ENCODE measurements at regions not wholly inside any gene's neighbourhood (a gene's known extent, or its start where the extent isn't known, plus 50 kb on each side); places are given as distances from the start of the nearest gene placed in this dataset.

- CTCF ChIA-PET = no interaction called here
- Histone ChIP-seq H3K4me1 (ENCODE audit: insufficient read depth, low read length) (no peaks in the 10 kb centered on the region), H3K36me3 (ENCODE audit: insufficient read depth, low read length) (no peaks in the 10 kb centered on the region), H3K27ac (ENCODE audit: low read depth in 1 of 2, low read length in 2 of 2) (no peak overlapping the region), H3K9me3 (ENCODE audit: control insufficient read depth in 1 of 2, insufficient read depth in 1 of 2, low read length in 2 of 2) (peaks cover 0 to 6% of the 10 kb centered on the region in 2 experiments), H3K27me3 (ENCODE audit: control insufficient read depth in 1 of 2, insufficient read depth in 2 of 2, low read length in 2 of 2) (peaks cover 0 to 2% of the 10 kb centered on the region in 2 experiments), H3K4me3 (ENCODE audit: low read length) (no peak overlapping the region)
- DNase-seq (no peak), ATAC-seq (ENCODE audit: poor library complexity) (no peak)
- Mint-ChIP-seq H3K4me1 (ENCODE audit: low read depth) (no peaks in the 10 kb centered on the region), H3K4me3 (no peak overlapping the region), H3K36me3 (ENCODE audit: low read depth) (no peaks in the 10 kb centered on the region), H3K9me3 (no peaks in the 10 kb centered on the region), H3K27me3 (peaks cover 12% of the 10 kb centered on the region), H3K27ac (no peak overlapping the region)
- POLR2A ChIA-PET = no interaction called here
- no peak for TF ChIP-seq CTCF (IDR thresholded peaks at IDR 0.05)
- intact Hi-C loops (cut with DNase I, micrococcal nuclease) = no loop called here
Measured at GRCh38 chr4:16969696-16970135, 71.3 kb upstream of the LDB2 start.

GRCh38 chr4:16967722-16968121, 69.3 kb upstream of the LDB2 start:
- Histone ChIP-seq H3K4me1 (ENCODE audit: insufficient read depth, low read length) (no peaks in the 10 kb centered on the region), H3K9me3 (ENCODE audit: control insufficient read depth in 1 of 2, insufficient read depth in 1 of 2, low read length in 2 of 2) (peaks cover 0 to 6% of the 10 kb centered on the region in 2 experiments), H3K36me3 (ENCODE audit: insufficient read depth, low read length) (no peaks in the 10 kb centered on the region), H3K4me3 (ENCODE audit: low read length) (no peak overlapping the region), H3K27me3 (ENCODE audit: control insufficient read depth in 1 of 2, insufficient read depth in 2 of 2, low read length in 2 of 2) (no peaks in the 10 kb centered on the region), H3K27ac (ENCODE audit: low read depth in 1 of 2, low read length in 2 of 2) (no peak overlapping the region)
- intact Hi-C loops (cut with DNase I, micrococcal nuclease) = no loop called here
- no peak for TF ChIP-seq CTCF (IDR thresholded peaks at IDR 0.05)
- DNase-seq (no peak), ATAC-seq (ENCODE audit: poor library complexity) (no peak)
- Mint-ChIP-seq H3K36me3 (ENCODE audit: low read depth) (no peaks in the 10 kb centered on the region), H3K4me1 (ENCODE audit: low read depth) (no peaks in the 10 kb centered on the region), H3K27me3 (no peaks in the 10 kb centered on the region), H3K9me3 (no peaks in the 10 kb centered on the region), H3K27ac (no peak overlapping the region), H3K4me3 (no peak overlapping the region)
- ChIA-PET CTCF (no interaction called here), POLR2A (no interaction called here)

DNA sequence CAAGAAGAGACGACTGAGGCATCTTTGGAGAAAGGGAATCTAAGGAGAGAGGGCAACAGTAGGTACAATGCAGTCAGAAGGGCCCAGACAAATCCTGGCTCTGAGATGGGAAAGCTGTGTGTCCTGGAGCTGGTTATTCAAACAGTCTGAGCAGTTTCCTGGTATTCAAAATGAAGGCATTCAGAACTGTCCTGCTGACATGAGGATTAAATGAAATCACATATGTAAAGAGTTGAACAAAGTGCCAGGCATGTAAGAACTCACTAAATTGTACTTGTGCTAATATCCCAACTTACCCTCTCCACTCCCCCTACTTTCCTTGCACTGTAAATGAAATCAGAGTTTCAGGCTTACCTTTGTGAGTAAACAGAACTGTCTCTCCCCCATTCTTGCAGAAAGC, 60.9 kb upstream of the LDB2 start:
- H3K4me3 ChIP-seq (ENCODE audit: low read length) = no peak overlapping the region
- no peak overlapping the region for H3K27ac ChIP-seq (ENCODE audit: low read depth in 1 of 2, low read length in 2 of 2)
- H3K27ac Mint-ChIP-seq = no peak overlapping the region
- no peaks in the 10 kb centered on the region for H3K36me3 ChIP-seq (ENCODE audit: insufficient read depth, low read length)
- H3K27me3 Mint-ChIP-seq = peaks cover 4% of the 10 kb centered on the region
- ChIA-PET CTCF (no interaction called here), POLR2A (no interaction called here)
- no peaks in the 10 kb centered on the region for H3K9me3 ChIP-seq (ENCODE audit: control insufficient read depth in 1 of 2, insufficient read depth in 1 of 2, low read length in 2 of 2)
- no peaks in the 10 kb centered on the region for H3K36me3 Mint-ChIP-seq (ENCODE audit: low read depth)
- H3K4me3 Mint-ChIP-seq = no peak overlapping the region
- no peaks in the 10 kb centered on the region for H3K4me1 Mint-ChIP-seq (ENCODE audit: low read depth)
- no peak for TF ChIP-seq CTCF (IDR thresholded peaks at IDR 0.05)
- H3K4me1 ChIP-seq (ENCODE audit: insufficient read depth, low read length) = no peaks in the 10 kb centered on the region
- no peaks in the 10 kb centered on the region for H3K27me3 ChIP-seq (ENCODE audit: control insufficient read depth in 1 of 2, insufficient read depth in 2 of 2, low read length in 2 of 2)
- intact Hi-C loops (cut with DNase I, micrococcal nuclease) = no loop called here
- ATAC-seq (ENCODE audit: poor library complexity) = no peak
- no peak for DNase-seq
- H3K9me3 Mint-ChIP-seq = peaks cover 11% of the 10 kb centered on the region

All from CD4-positive, alpha-beta T cell (primary cell).